ENCODE measurements at regions not wholly inside any gene's neighbourhood (a gene's known extent, or its start where the extent isn't known, plus 50 kb on each side); places are given as distances from the start of the nearest gene placed in this dataset.
A peak's percentile ranks its signal among the peaks of the same experiment; 100 is the strongest.

GRCh38 chr4:4762909-4763821, 96.3 kb upstream of the MSX1 start (continued):
- TF ChIP-seq LARP7 (IDR thresholded peaks at IDR 0.05) (no peak), TCF3 (IDR thresholded peaks at IDR 0.05; ENCODE audit: borderline replicate concordance, insufficient read depth, low read depth, low read length) (peak; percentile 99), CREB1 (IDR thresholded peaks at IDR 0.05; ENCODE audit: low read depth) (peak; percentile 89), SIN3A (IDR thresholded peaks at IDR 0.05; ENCODE audit: low read depth, low read length) (no peak), POU2F2 (IDR thresholded peaks at IDR 0.05; ENCODE audit: borderline replicate concordance, low read depth, low read length) (peak; percentile 60; the same call in 2 of the 3 replicates), CREM (IDR thresholded peaks at IDR 0.05; ENCODE audit: low read depth) (peak; percentile 89), ZSCAN29 (IDR thresholded peaks at IDR 0.05) (0 out of 2 replicates have a peak, but pooled peaks have one; percentile 19), BCL11A (IDR thresholded peaks at IDR 0.05; ENCODE audit: low read depth, low read length) (peak; percentile 84), ZBTB40 (IDR thresholded peaks at IDR 0.05; ENCODE audit: borderline replicate concordance) (no peak), POLR2A (IDR thresholded peaks at IDR 0.05; ENCODE audit: low read depth, low read length) (no peak), CEBPZ (IDR thresholded peaks at IDR 0.05; ENCODE audit: low read depth, low read length) (no peak), PBX3 (IDR thresholded peaks at IDR 0.05; ENCODE audit: insufficient replicate concordance, low read depth, low read length) (peak; percentile 62), DPF2 (IDR thresholded peaks at IDR 0.05) (peak; percentile 93), POLR2AphosphoS5 (IDR thresholded peaks at IDR 0.05; ENCODE audit: low read length) (no peak), HCFC1 (IDR thresholded peaks at IDR 0.05; ENCODE audit: low read length) (no peak; the same call in 1 of the 2 replicates), ZBED1 (IDR thresholded peaks at IDR 0.05; ENCODE audit: borderline replicate concordance) (peak; percentile 71; the same call in 1 of the 2 replicates), RELB (IDR thresholded peaks at IDR 0.05; ENCODE audit: low read depth) (0 out of 2 replicates have a peak, but pooled peaks have one; percentile 35), IKZF1 (conservative IDR thresholded peaks at IDR 0.05) (peak; percentile 68)

Measured in GM12878 (cell line).